ENCODE measurements at regions not wholly inside any gene's neighbourhood (a gene's known extent, or its start where the extent isn't known, plus 50 kb on each side); places are given as distances from the start of the nearest gene placed in this dataset.

GRCh38 chr11:45337583-45338360, 51.6 kb upstream of the SYT13 start:
- DNase-seq, result no peak

DNA sequence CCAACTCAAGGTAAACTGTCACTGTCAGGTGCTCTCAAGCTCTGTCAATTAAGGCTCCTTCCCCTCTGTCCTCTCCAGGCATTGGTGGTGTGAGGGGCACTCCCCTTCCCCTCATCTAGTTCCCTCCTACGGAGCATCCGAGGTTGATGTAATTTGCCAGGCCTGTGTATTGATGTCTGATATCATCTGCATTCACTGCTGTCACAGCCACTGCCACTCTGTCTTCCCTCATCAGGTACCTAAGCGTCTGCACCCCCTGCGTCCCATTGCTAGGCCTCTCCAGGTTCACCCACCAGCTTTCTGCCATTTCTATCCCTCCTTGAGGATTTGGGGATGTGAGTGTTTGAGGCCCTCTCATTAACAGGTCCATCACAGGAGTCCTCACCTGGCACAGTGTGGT, 50.0 kb upstream of the SYT13 start:
- no peak for DNase-seq
